HG03432 (cell line): ENCODE measurements at regions not wholly inside any gene's neighbourhood (a gene's known extent, or its start where the extent isn't known, plus 50 kb on each side); places are given as distances from the start of the nearest gene placed in this dataset.
A peak's percentile ranks its signal among the peaks of the same experiment; 100 is the strongest.
"Not testable (repeated sequence)": the region's sequence is repeated elsewhere in the genome, so short reads cannot be mapped to it uniquely, and the experiment has no call there.

Source experiments
- ATAC-seq: cut with Tn5 transposase; IDR thresholded peaks from one replicate; pipeline ENCODE4 v1.9.1; 2021; ENCODE audit warnings: mild to moderate bottlenecking, moderate library complexity; ENCODE audit not compliant: unreplicated experiment

GRCh38 chr1:103353391-103353790 is 172.1 kb upstream of the RNPC3 start:
- ATAC-seq, result no peak

- ATAC-seq, result no peak
These were observed 177.4 kb upstream of the RNPC3 start for GRCh38 chr1:103348136-103348535.

- ATAC-seq, result no peak
These were observed 180.6 kb upstream of the RNPC3 start for GRCh38 chr1:103344930-103345329.

GRCh38 chr1:103341377-103341880 is 184.1 kb upstream of the RNPC3 start:
- peak; percentile 63 for ATAC-seq

GRCh38 chr1:103337779-103338178 is 187.7 kb upstream of the RNPC3 start:
- no peak for ATAC-seq

- ATAC-seq, result no peak
These were observed 189.1 kb upstream of the RNPC3 start for GRCh38 chr1:103336408-103336807.

- peak; percentile 96 for ATAC-seq
These were observed 192.4 kb upstream of the RNPC3 start for GRCh38 chr1:103333141-103333540.

GRCh38 chr1:103327054-103327719 is 198.3 kb upstream of the RNPC3 start:
- ATAC-seq, result peak; percentile 88

- ATAC-seq, result no peak
These were observed 198.9 kb upstream of the RNPC3 start for GRCh38 chr1:103326595-103326994.

- no peak for ATAC-seq
These were observed 201.5 kb upstream of the COL11A1 start for GRCh38 chr1:103309786-103310185.

- ATAC-seq, result no peak
These were observed 199.4 kb upstream of the COL11A1 start for GRCh38 chr1:103307751-103308150.

GRCh38 chr1:103283841-103284669 is 175.7 kb upstream of the COL11A1 start:
- no peak for ATAC-seq

- no peak for ATAC-seq
These were observed 175.0 kb upstream of the COL11A1 start for GRCh38 chr1:103283371-103283770.

GRCh38 chr1:103275725-103276124 is 167.4 kb upstream of the COL11A1 start:
- no peak for ATAC-seq

GRCh38 chr1:103274886-103275285 is 166.6 kb upstream of the COL11A1 start:
- no peak for ATAC-seq

GRCh38 chr1:103273106-103273505 is 164.8 kb upstream of the COL11A1 start:
- no peak for ATAC-seq

- not testable (repeated sequence) for ATAC-seq
These were observed 163.1 kb upstream of the COL11A1 start for GRCh38 chr1:103271471-103271870.

- no peak for ATAC-seq
These were observed 159.6 kb upstream of the COL11A1 start for GRCh38 chr1:103267893-103268292.

GRCh38 chr1:103267266-103267665 is 158.9 kb upstream of the COL11A1 start:
- no peak for ATAC-seq

- ATAC-seq, result no peak
These were observed 157.7 kb upstream of the COL11A1 start for GRCh38 chr1:103266036-103266435.

GRCh38 chr1:103265551-103265950 is 157.2 kb upstream of the COL11A1 start:
- no peak for ATAC-seq

- no peak for ATAC-seq
These were observed 151.7 kb upstream of the COL11A1 start for GRCh38 chr1:103259982-103260381.
